Liver (tissue), 8 donors: ENCODE measurements at regions not wholly inside any gene's neighbourhood (a gene's known extent, or its start where the extent isn't known, plus 50 kb on each side); places are given as distances from the start of the nearest gene placed in this dataset.

Experiments
- DNase-seq: peaks from one replicate; pipeline ENCODE4 v3.0.0-alpha.2; 2017; ENCODE audit warnings: low spot score
- H3K27ac ChIP-seq, 2 donors: one replicate each; pipeline ENCODE4 v1.7.0; 2013; ENCODE audit warnings: inconsistent platforms in 2 of 2, low read length in 2 of 2, control low read depth in 1 of 2, low read depth in 1 of 2, mild to moderate bottlenecking in 1 of 2
- H3K27me3 ChIP-seq, 4 donors: one replicate each; pipeline versions ENCODE4 v1.6.1 to v1.7.0; 2013; ENCODE audit warnings: low read length in 3 of 4, inconsistent platforms in 1 of 4, mild to moderate bottlenecking in 1 of 4, moderate library complexity in 1 of 4; ENCODE audit not compliant: control insufficient read depth in 4 of 4, insufficient read depth in 4 of 4
- H3K36me3 ChIP-seq, 4 donors: one replicate each; pipeline versions ENCODE4 v1.6.1 to v1.7.0; 2013; ENCODE audit warnings: low read length in 3 of 4, mild to moderate bottlenecking in 3 of 4, low read depth in 1 of 4, moderate library complexity in 1 of 4; ENCODE audit not compliant: control insufficient read depth in 4 of 4, insufficient read depth in 3 of 4
- H3K4me1 ChIP-seq, 4 donors: one replicate each; pipeline versions ENCODE4 v1.6.1 to v1.7.0; 2013; ENCODE audit warnings: low read length in 3 of 4, mild to moderate bottlenecking in 3 of 4, moderate library complexity in 1 of 4; ENCODE audit not compliant: control insufficient read depth in 4 of 4, insufficient read depth in 4 of 4
- H3K4me3 ChIP-seq, 3 donors: one replicate each; pipeline versions ENCODE4 v1.6.1 to v1.7.0; 2013; ENCODE audit warnings: low read length in 3 of 3, control low read depth in 1 of 3, low read depth in 1 of 3, mild to moderate bottlenecking in 1 of 3
- H3K9ac ChIP-seq, 2 donors: one replicate each; pipeline ENCODE4 v1.7.0; 2013; ENCODE audit warnings: low read length in 2 of 2, mild to moderate bottlenecking in 2 of 2, moderate library complexity in 2 of 2, control low read depth in 1 of 2, low read depth in 1 of 2
- H3K9me3 ChIP-seq, 4 donors: one replicate each; pipeline versions ENCODE4 v1.6.1 to v1.7.0; 2013; ENCODE audit warnings: low read length in 3 of 4; ENCODE audit not compliant: control insufficient read depth in 4 of 4
- EGR1 ChIP-seq, 2 donors: IDR thresholded peaks; 2 replicates each; pipeline ENCODE4 v1.6.1; 2016 to 2018; ENCODE audit warnings: antibody characterized with exemption in 2 of 2, low read depth in 2 of 2
- FOXA1 ChIP-seq: IDR thresholded peaks from 2 replicates; pipeline ENCODE4 v1.6.1; 2016; ENCODE audit warnings: antibody characterized with exemption
- FOXA2 ChIP-seq: IDR thresholded peaks from 2 replicates; pipeline ENCODE4 v1.6.1; 2016; ENCODE audit warnings: antibody characterized with exemption
- GABPA ChIP-seq, 2 donors: IDR thresholded peaks in 1 of 2; conservative IDR thresholded peaks in 1 of 2; 2 replicates each; pipeline ENCODE4 v1.6.1; 2016; ENCODE audit warnings: antibody characterized with exemption in 2 of 2, mild to moderate bottlenecking in 1 of 2, moderate library complexity in 1 of 2
- HNF4A ChIP-seq, 2 donors: conservative IDR thresholded peaks; 2 replicates each; pipeline ENCODE4 v1.6.1; 2016; ENCODE audit warnings: antibody characterized with exemption in 2 of 2, mild to moderate bottlenecking in 2 of 2
- HNF4G ChIP-seq: IDR thresholded peaks from 2 replicates; pipeline ENCODE4 v1.6.1; 2016; ENCODE audit warnings: antibody characterized with exemption
- JUND ChIP-seq, 2 donors: IDR thresholded peaks; 2 replicates each; pipeline ENCODE4 v1.6.1; 2016; ENCODE audit warnings: antibody characterized with exemption in 2 of 2
- RAD21 ChIP-seq, 2 donors: IDR thresholded peaks; 2 replicates each; pipeline ENCODE4 v1.6.1; 2016; ENCODE audit warnings: antibody characterized with exemption in 2 of 2, mild to moderate bottlenecking in 2 of 2
- SP1 ChIP-seq: IDR thresholded peaks from 2 replicates; pipeline ENCODE4 v1.6.1; 2018; ENCODE audit warnings: antibody characterized with exemption, mild to moderate bottlenecking
- TAF1 ChIP-seq: conservative IDR thresholded peaks from 2 replicates; pipeline ENCODE4 v1.6.1; 2016; ENCODE audit warnings: antibody characterized with exemption, mild to moderate bottlenecking
- YY1 ChIP-seq: IDR thresholded peaks from 2 replicates; pipeline ENCODE4 v1.6.1; 2016; ENCODE audit warnings: antibody characterized with exemption, mild to moderate bottlenecking
- WGBS: extraction: QIAGEN DNeasy Blood & Tissue Kit; methylation state at CpG from one replicate; pipeline ENCODE4 v1.1.7; 2013; 5-methylcytosine and 5-hydroxymethylcytosine counted together
- TF ChIP-seq, protein P1 (sequence below): IDR thresholded peaks from 2 replicates; pipeline ENCODE4 v1.6.1; 2016; ENCODE audit warnings: antibody characterized with exemption, mild to moderate bottlenecking
- TF ChIP-seq, protein P2 (sequence below): IDR thresholded peaks from 2 replicates; pipeline ENCODE4 v1.6.1; 2016; ENCODE audit warnings: antibody characterized with exemption
- TF ChIP-seq, protein P3 (sequence below): fragments of 150-350 bp; IDR thresholded peaks from 2 replicates; pipeline ENCODE4 v1.5.1; 2017; ENCODE audit warnings: improper control_type of control experiment, low read depth, low read length; ENCODE audit not compliant: missing input control
- TF ChIP-seq, protein P4 (sequence below): IDR thresholded peaks from 2 replicates; pipeline ENCODE4 v1.6.1; 2016; ENCODE audit warnings: antibody characterized with exemption
- TF ChIP-seq, protein P5 (sequence below): IDR thresholded peaks from 2 replicates; pipeline ENCODE4 v1.6.1; 2016; ENCODE audit warnings: antibody characterized with exemption
- donor health status: healthy.
- donor health status: healthy.
- donor health status: healthy.
- donor health status: healthy.
- donor health status: healthy.

DNA sequence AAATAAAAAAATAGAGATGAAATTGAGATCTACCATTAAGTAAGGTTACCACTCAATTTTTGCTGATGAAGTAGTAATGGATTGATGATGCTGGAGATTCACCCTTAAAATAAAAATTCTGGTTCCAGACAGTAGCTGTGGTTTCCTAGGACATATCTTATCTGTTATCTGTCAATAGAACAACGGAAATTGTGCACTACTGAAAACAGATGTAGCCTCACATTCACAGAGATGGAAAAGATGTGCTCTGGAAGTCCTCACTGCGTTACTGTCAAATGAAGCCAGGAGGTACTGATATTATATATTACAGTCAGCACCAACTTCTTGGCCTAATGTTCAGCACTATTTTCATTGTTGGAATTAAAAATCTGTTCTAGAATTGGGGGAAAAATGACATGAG, 154.0 kb downstream of the SLC24A2 start (continued):
- TF ChIP-seq, protein P1, sequence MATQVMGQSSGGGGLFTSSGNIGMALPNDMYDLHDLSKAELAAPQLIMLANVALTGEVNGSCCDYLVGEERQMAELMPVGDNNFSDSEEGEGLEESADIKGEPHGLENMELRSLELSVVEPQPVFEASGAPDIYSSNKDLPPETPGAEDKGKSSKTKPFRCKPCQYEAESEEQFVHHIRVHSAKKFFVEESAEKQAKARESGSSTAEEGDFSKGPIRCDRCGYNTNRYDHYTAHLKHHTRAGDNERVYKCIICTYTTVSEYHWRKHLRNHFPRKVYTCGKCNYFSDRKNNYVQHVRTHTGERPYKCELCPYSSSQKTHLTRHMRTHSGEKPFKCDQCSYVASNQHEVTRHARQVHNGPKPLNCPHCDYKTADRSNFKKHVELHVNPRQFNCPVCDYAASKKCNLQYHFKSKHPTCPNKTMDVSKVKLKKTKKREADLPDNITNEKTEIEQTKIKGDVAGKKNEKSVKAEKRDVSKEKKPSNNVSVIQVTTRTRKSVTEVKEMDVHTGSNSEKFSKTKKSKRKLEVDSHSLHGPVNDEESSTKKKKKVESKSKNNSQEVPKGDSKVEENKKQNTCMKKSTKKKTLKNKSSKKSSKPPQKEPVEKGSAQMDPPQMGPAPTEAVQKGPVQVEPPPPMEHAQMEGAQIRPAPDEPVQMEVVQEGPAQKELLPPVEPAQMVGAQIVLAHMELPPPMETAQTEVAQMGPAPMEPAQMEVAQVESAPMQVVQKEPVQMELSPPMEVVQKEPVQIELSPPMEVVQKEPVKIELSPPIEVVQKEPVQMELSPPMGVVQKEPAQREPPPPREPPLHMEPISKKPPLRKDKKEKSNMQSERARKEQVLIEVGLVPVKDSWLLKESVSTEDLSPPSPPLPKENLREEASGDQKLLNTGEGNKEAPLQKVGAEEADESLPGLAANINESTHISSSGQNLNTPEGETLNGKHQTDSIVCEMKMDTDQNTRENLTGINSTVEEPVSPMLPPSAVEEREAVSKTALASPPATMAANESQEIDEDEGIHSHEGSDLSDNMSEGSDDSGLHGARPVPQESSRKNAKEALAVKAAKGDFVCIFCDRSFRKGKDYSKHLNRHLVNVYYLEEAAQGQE = no peak
- TF ChIP-seq, protein P2, sequence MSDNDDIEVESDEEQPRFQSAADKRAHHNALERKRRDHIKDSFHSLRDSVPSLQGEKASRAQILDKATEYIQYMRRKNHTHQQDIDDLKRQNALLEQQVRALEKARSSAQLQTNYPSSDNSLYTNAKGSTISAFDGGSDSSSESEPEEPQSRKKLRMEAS = no peak
- TF ChIP-seq SP1 (no peak), TAF1 (no peak), YY1 (no peak), HNF4G (no peak), JUND (IDR thresholded peaks at IDR 0.05) (no peak), HNF4A (conservative IDR thresholded peaks at IDR 0.05) (no peak)

DNA sequence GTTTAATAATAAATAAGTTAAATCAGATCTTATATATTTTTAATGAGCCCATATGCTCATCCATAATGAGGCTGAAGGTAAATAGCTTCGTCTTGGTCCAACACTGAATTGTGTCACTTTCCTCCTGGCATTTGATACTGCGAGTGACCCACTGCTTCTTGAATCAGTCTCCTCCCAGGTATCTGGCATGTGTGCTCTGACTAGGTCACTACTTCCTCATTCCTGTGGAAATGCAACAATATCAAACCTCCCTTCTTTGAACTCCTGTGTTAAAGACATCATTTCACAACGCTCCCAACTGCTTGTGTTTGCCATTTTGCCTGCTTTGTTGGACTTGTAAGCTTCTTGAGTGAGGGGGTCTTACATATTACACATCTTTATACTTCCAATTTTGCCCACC, 157.7 kb downstream of the SLC24A2 start:
- Histone ChIP-seq H3K36me3 (no peaks in the 10 kb centered on the region), H3K4me1 (no peaks in the 10 kb centered on the region), H3K4me3 (no peak overlapping the region), H3K27ac (no peak overlapping the region), H3K9ac (no peak overlapping the region), H3K9me3 (no peaks in the 10 kb centered on the region), H3K27me3 (no peaks in the 10 kb centered on the region)
- 48% methylated on average over 3 of the region's 3 CpGs for WGBS
- TF ChIP-seq GABPA (IDR thresholded peaks at IDR 0.05 in 1 of 2, conservative IDR thresholded peaks at IDR 0.05 in 1 of 2) (no peak), RAD21 (IDR thresholded peaks at IDR 0.05) (no peak), EGR1 (IDR thresholded peaks at IDR 0.05; ENCODE audit: low read depth in 2 of 2) (no peak), FOXA2 (no peak)
- TF ChIP-seq, protein P3, sequence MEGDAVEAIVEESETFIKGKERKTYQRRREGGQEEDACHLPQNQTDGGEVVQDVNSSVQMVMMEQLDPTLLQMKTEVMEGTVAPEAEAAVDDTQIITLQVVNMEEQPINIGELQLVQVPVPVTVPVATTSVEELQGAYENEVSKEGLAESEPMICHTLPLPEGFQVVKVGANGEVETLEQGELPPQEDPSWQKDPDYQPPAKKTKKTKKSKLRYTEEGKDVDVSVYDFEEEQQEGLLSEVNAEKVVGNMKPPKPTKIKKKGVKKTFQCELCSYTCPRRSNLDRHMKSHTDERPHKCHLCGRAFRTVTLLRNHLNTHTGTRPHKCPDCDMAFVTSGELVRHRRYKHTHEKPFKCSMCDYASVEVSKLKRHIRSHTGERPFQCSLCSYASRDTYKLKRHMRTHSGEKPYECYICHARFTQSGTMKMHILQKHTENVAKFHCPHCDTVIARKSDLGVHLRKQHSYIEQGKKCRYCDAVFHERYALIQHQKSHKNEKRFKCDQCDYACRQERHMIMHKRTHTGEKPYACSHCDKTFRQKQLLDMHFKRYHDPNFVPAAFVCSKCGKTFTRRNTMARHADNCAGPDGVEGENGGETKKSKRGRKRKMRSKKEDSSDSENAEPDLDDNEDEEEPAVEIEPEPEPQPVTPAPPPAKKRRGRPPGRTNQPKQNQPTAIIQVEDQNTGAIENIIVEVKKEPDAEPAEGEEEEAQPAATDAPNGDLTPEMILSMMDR = no peak
- no peak for DNase-seq

DNA sequence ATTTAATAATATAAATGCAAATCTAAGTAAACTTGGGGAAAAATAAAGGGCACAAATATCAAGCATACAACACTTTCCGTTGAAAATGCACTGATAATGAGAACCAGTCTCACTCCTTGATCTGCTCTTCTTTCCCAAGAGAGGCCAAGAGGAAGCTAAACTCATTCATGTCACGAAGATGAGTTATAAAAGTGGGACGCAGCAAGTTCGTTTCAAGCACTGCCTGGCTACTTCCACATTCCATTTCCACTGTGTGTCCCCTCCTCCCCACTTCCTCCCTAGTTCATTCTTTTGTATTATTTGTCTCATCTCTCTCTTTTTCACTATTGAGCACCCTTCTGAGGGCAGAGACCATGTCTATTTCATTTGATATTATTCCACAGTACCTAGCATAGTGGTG, 158.1 kb downstream of the SLC24A2 start:
- Histone ChIP-seq H3K4me3 (no peak overlapping the region), H3K27ac (no peak overlapping the region), H3K27me3 (no peaks in the 10 kb centered on the region), H3K9ac (no peak overlapping the region), H3K4me1 (no peaks in the 10 kb centered on the region), H3K9me3 (no peaks in the 10 kb centered on the region), H3K36me3 (no peaks in the 10 kb centered on the region)
- DNase-seq = no peak
- 45% methylated on average over 4 of the region's 4 CpGs for WGBS
- TF ChIP-seq FOXA1 (no peak), GABPA (IDR thresholded peaks at IDR 0.05 in 1 of 2, conservative IDR thresholded peaks at IDR 0.05 in 1 of 2) (no peak), HNF4A (conservative IDR thresholded peaks at IDR 0.05) (no peak), JUND (IDR thresholded peaks at IDR 0.05) (no peak)
- TF ChIP-seq, protein P4, sequence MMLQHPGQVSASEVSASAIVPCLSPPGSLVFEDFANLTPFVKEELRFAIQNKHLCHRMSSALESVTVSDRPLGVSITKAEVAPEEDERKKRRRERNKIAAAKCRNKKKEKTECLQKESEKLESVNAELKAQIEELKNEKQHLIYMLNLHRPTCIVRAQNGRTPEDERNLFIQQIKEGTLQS = no peak
- TF ChIP-seq, protein P2 = no peak
- TF ChIP-seq, protein P3 = no peak
- TF ChIP-seq, protein P5, sequence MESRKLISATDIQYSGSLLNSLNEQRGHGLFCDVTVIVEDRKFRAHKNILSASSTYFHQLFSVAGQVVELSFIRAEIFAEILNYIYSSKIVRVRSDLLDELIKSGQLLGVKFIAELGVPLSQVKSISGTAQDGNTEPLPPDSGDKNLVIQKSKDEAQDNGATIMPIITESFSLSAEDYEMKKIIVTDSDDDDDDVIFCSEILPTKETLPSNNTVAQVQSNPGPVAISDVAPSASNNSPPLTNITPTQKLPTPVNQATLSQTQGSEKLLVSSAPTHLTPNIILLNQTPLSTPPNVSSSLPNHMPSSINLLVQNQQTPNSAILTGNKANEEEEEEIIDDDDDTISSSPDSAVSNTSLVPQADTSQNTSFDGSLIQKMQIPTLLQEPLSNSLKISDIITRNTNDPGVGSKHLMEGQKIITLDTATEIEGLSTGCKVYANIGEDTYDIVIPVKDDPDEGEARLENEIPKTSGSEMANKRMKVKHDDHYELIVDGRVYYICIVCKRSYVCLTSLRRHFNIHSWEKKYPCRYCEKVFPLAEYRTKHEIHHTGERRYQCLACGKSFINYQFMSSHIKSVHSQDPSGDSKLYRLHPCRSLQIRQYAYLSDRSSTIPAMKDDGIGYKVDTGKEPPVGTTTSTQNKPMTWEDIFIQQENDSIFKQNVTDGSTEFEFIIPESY = no peak
- TF ChIP-seq, protein P1 = no peak
